SU-DHL-6 (cell line): ENCODE measurements at regions not wholly inside any gene's neighbourhood (a gene's known extent, or its start where the extent isn't known, plus 50 kb on each side); places are given as distances from the start of the nearest gene placed in this dataset.

Experiments used
- EZH2phosphoT487 ChIP-seq: fragments of 200-600 bp; sonication (generic), shearing (Covaris generic); conservative IDR thresholded peaks from 2 replicates; pipeline ENCODE4 v1.6.1; 2018; ENCODE audit warnings: mild to moderate bottlenecking, antibody characterized with exemption, low read length, moderate library complexity, mixed read lengths
- TF ChIP-seq, protein P1 (sequence below): fragments of 200-600 bp; sonication (generic); IDR thresholded peaks from one replicate; pipeline ENCODE4 v1.5.1; 2017; ENCODE audit warnings: antibody characterized with exemption, mild to moderate bottlenecking, low read length, moderate library complexity; ENCODE audit not compliant: insufficient read depth, poor library complexity, severe bottlenecking

GRCh38 chr19:30206187-30206586 lies 166.0 kb upstream of the ZNF536 start:
- TF ChIP-seq, protein P1, sequence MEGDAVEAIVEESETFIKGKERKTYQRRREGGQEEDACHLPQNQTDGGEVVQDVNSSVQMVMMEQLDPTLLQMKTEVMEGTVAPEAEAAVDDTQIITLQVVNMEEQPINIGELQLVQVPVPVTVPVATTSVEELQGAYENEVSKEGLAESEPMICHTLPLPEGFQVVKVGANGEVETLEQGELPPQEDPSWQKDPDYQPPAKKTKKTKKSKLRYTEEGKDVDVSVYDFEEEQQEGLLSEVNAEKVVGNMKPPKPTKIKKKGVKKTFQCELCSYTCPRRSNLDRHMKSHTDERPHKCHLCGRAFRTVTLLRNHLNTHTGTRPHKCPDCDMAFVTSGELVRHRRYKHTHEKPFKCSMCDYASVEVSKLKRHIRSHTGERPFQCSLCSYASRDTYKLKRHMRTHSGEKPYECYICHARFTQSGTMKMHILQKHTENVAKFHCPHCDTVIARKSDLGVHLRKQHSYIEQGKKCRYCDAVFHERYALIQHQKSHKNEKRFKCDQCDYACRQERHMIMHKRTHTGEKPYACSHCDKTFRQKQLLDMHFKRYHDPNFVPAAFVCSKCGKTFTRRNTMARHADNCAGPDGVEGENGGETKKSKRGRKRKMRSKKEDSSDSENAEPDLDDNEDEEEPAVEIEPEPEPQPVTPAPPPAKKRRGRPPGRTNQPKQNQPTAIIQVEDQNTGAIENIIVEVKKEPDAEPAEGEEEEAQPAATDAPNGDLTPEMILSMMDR: no peak
- no peak for TF ChIP-seq EZH2phosphoT487
